Hematopoietic multipotent progenitor cell treated with erythropoietin and hydrocortisone succinate and interleukin-3 and kit ligand, for 17 days (in vitro differentiated cells): ENCODE measurements at regions not wholly inside any gene's neighbourhood (a gene's known extent, or its start where the extent isn't known, plus 50 kb on each side); places are given as distances from the start of the nearest gene placed in this dataset.

Experiments
- DNase-seq: peaks from one replicate; pipeline ENCODE4 v3.0.0-alpha.2; 2015; ENCODE audit warnings: low spot score

DNA sequence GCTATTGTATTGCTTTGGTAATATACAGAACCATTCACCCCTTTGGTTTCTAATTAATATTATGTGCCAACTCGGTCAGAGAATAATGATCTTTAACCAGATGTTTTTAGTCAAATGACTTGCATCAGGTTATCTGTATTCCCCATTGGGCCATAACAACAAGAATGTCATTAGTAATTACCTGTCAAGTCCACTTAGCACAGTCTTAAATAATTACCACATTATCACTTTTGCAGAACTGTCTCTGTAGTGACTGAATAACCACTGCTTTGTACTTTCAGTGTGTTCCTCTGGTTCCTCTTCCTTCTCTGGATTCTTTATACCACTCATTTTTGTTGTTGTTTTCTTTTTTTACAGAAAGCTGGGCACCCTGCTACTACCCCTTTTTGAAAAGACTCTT is 257.7 kb upstream of the SPOCK3 start:
- DNase-seq: no peak

GRCh38 chr4:167509551-167509950 is 275.3 kb upstream of the SPOCK3 start:
- DNase-seq: no peak

- no peak for DNase-seq
These were observed 289.8 kb upstream of the SPOCK3 start for GRCh38 chr4:167524091-167524490.

DNA sequence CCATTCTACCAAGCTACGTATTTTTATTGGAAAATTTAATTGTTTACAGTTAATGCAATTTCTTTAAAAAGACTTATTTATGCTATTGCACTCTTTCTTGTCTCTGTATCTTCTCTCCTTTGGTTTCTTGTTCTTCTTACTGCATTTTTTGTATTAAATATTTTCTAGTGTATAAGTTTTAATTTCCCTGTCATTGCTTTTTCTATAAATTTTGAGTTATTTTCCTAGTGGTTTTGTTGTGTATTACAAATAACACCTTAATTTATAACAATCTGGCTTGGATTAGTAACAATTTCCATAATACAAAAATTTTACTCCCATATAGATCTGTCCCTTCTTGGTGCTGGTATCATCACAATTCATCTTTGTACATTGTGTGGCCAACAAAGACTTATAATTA is 303.5 kb upstream of the SPOCK3 start:
- no peak for DNase-seq

DNA sequence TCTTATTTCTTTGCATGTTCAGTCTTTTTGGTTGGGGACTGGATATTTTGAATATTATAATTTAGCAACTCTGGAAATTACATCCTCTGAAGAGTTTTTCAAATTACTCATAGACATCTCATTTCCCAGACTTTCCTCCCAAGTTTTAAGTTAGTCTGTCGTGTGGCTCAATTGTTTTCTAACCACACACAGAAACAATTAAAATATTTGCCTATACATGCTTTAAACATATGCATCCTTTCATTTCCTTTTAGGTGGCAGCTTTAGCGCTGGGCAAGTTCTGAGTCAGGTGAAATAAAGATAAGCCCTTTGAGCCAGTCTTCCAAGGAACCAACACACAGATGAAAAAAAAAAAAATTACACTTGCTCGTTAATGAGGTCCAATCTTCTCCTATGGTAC is 307.0 kb upstream of the SPOCK3 start:
- no peak for DNase-seq

GRCh38 chr4:167544391-167544790 is 310.1 kb upstream of the SPOCK3 start:
- DNase-seq: no peak

GRCh38 chr4:167550021-167550420 is 315.7 kb upstream of the SPOCK3 start:
- no peak for DNase-seq

DNA sequence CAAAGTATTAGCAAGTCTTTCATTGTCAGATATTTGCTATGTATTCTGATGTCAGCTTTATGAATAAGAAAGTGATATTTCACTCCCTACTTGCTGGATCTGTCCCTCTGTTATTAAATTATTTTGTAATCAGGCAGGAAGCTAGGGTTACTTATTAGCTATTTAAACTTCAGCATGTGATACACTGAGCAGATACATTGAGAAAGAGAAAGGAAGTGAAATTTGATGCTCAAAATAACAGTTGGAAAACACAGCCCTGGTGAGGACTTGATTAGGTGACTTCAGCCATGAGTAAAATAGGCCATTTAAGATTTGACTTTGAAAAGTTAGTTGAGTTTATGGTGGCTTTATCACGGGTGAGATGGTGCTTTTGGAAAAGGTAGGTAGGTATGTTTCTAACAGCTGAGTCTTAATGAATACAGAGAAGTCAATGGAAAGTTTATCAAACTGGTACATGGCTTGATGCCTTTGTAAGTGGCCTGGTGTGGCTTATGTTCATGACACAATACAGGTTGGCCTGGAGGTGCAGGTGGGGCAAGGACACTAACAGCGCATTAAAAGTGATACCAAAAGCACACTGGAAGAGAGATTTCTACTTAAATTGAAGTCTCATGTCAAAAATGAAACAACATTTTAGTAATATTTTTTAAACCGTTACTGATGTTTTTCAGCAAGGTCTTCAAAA is 321.2 kb upstream of the SPOCK3 start:
- no peak for DNase-seq

GRCh38 chr4:167578906-167579305 is 344.6 kb upstream of the SPOCK3 start:
- no peak for DNase-seq

DNA sequence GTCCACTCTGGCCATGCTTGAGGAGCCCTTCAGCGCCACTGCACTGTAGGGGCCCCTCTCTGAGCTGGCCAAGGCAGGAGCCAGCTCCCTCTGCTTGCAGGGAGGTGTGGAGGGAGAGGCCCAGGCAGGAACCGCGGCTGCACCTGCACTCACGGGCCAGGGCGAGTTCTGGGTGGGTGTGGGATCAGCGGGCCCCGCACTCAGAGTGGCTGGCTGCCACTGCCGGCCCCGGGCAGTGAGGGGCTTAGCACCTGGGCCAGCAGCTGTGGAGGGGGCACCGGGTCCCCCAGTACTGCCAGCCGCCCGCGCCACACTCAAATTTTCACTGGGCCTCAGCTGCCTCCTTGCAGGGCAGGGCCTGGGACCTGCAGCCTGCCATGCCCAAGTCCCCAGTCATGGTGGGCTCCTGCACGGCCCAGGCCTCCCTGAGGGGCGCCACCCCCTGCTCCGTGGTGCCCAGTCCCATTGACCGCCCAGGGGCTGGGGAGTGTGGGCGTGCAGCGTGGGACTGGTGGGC is 347.2 kb upstream of the SPOCK3 start:
- DNase-seq: no peak

DNA sequence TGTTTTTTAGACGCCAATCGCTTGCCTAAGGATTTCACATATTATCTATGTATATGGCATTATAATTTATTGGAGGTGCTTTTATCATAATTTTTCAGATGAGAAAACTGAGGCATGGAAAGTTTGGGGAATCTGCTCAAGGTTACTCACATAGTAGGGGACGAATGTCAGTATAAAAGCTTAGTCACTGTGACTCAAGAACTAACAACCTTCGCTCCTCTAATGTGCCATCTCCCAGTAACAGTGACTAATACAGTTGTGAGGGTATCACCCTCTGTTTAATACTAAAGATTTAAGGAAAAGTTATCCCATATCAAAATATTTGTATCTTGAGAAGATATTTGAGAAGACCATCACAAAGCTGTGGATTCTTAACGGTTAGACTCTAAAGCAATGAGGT is 353.1 kb upstream of the SPOCK3 start:
- no peak for DNase-seq

DNA sequence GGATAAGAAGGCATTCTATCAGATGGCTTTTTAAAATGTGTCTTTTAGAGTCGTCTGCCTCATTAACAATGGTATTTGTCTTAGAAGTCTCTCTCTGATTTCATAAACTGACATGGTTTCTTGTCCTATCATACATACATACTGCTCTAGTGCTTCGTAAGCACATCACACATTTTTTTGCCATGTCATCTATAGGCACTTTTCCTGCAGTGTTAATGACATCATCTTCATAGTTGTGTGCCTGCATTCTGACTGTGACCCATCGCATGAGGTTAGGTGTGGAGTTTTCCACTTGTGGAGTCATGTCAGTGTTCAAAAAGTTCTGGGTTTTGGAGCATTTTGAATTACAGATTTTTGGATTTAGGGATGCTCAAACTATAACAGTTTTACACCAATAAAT is 361.6 kb upstream of the SPOCK3 start:
- DNase-seq: no peak

DNA sequence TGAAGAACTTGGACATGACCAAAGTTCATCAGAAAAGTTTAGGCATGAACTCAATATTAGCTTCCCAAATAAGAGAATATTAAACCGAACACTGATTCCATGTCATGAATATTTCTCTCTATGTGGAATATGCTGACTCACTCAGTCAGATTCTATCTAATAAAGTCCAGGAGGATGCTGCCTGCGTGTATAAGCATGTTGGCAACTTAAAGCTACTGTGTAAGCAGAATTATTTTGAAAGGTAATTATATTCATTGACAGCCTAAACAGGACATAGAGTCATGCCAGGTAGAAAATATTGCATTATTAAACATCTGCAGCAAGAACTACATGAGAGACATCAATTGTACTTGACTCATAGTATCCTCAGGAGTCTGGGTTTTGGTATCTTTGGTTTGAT is 367.9 kb upstream of the SPOCK3 start:
- no peak for DNase-seq

DNA sequence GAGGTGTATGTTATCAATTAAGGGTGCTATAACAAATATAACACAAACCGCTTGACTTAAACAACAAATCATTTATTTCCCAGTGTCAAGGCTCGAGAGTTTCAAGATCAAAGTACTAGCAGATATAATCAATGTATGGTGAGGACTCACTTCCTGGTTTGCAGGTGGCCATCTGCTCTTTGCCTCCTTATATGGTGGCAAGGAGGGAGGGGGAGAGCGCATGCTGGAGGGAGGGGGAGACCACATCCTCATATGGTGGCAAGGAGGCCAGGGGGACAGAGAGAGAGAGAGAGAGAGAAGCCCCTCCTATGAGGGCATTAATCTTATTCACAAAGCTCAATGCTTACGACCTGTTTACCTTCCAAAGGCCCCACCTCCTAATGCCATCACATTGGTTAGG is 372.3 kb upstream of the SPOCK3 start:
- no peak for DNase-seq

GRCh38 chr4:167613381-167613780 is 379.1 kb upstream of the SPOCK3 start:
- no peak for DNase-seq

- DNase-seq: no peak
These were observed 380.6 kb upstream of the SPOCK3 start for GRCh38 chr4:167614866-167615265.

- DNase-seq: no peak
These were observed 382.2 kb upstream of the SPOCK3 start for GRCh38 chr4:167616476-167616875.

DNA sequence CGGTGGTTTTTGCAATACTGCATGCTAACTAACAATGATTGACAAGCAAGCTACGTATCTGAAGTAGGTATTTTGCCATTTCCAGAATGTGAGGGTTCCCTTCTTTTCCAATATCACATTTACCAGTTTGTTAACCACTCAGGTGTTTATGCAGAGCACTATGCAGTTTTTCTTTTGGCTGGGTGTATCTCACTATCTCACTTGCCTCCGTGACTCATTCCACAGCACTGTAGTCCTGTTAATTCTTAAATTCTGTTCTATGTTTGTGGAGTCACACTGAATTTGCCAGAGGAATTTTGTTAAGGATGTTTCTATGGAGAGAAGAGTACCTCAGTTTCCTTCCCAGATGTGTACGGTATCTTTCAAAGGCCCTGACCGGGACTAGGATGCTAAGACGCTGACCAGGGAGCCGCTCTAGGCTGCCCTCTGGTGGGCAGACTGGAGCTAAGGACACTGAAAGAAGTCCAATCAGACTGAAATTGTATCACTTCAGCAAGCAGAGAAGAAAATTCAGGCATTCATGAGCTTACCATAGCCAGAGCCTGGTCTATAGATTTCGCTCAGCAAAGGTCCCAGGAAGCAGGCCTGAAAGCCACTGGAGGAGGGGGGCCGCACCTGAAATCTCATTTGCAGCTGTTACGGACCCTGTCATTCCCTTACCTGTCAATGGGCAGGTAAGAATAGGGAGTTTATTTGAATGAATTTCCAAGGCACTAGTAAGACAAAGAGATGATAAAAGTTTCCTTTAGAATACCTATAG is 388.4 kb upstream of the SPOCK3 start:
- no peak for DNase-seq

DNA sequence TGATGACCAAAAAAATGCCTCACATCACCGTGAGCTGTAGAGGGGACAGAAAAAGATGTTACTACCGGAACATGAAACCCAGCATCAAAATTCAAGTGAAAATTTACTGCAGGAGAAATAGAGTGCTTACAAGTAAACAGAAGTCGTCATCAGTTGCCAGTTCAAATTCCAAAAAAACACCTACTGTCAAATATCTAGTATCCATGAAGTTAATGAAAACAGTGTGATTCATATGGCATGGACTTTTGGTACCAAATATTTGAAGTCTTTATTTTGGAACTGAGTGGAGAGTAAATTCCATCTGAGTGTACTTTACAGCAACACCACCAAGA is 388.9 kb upstream of the SPOCK3 start:
- DNase-seq: no peak

DNA sequence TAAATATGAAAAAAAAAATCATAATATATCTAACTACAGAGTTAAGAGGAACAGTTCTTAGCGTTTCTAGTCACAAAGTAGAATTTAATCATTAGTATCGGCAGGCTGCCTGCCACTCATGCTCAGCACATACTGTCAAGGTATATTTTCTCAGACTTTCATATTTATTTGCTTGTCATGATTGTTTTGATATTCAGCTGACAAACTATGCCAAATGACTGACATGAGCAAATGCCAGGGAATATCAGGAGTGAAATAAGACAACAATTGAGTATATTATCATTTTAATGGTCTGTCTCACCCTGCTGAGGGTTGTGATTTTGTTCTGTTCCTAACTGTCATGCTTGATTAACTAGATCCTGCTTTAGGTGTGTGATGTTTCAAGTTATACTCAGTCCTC is 395.0 kb upstream of the SPOCK3 start:
- no peak for DNase-seq

DNA sequence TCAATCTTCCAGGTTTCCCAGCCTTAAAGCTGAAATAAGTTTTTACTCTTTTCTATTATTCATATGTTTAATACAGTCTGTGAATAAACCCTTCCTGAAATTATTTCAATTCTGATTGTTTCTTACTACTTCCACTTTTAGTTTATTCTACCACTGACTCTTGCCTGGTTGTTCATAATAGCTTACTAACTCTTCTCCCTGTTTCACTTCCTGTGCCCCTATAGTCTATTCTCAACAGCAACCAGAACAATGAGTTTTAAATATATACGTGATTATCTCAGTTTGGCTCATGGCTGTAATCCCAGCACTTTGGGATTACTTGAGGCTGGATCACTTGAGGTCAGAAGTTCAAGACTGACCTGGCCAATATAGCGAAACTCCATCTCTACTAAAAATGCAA is 408.0 kb upstream of the SPOCK3 start:
- no peak for DNase-seq

DNA sequence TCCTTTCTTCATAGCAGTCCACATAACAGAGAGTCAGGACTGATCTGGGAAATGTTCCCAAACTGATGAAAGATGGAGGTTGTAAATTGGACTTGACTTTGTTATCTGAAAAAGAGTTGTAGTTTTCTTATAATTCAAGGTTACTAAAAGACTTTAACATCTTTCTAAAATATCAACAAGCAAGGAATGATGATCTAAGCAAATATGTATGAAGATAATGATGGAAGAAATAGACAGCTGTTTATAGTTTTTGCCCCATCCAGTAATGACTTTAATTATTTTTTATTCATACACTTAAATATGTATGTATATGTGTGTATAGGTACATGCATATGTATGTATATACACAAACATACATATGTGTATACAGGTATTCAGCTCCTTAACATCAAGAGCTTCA is 411.1 kb upstream of the SPOCK3 start:
- DNase-seq: no peak

GRCh38 chr4:167652267-167652666 is 418.0 kb upstream of the SPOCK3 start:
- no peak for DNase-seq

GRCh38 chr4:167688660-167689142 is 403.6 kb upstream of the ANXA10 start:
- DNase-seq: no peak
